HT1080 (cell line): ENCODE measurements at regions not wholly inside any gene's neighbourhood (a gene's known extent, or its start where the extent isn't known, plus 50 kb on each side); places are given as distances from the start of the nearest gene placed in this dataset.

Experiments used
- DNase-seq: peaks from one replicate; pipeline ENCODE4 v3.0.0-alpha.2; 2015; ENCODE audit warnings: low read depth

GRCh38 chr3:127088511-127089351, 104.2 kb upstream of the PRR23E start:
- no peak for DNase-seq

DNA sequence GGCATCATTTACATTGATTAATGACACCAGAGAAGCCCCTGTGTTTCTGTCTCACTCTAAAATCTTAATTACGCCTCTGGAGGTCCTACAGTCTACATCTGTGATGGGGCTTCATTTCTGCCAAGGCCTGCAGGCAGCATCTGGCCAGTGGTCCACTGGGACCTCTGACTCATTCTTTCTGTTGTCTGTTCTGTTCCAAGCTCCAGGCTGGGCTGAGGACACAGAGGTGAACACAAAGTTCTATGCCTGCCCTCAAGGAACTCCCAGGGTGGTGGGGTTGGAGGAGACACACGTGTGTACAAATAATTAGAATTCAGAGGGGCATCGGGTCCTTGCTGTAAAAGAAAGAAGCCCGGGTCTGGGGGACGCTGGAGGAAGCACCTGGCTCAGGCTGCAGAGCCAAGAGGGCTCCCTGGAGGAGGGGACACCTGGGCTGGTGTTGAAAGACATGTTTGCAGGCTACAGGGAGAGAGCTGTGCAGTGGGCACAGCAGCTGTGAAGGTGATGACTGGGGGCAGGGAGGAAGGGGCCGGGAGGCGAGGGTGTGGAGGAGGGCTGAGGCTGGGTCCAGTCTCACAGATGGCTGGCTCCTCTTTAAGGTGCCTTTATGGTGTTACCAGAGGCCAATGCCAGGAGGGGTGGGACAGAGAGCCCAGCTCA, 103.3 kb upstream of the PRR23E start:
- no peak for DNase-seq

DNA sequence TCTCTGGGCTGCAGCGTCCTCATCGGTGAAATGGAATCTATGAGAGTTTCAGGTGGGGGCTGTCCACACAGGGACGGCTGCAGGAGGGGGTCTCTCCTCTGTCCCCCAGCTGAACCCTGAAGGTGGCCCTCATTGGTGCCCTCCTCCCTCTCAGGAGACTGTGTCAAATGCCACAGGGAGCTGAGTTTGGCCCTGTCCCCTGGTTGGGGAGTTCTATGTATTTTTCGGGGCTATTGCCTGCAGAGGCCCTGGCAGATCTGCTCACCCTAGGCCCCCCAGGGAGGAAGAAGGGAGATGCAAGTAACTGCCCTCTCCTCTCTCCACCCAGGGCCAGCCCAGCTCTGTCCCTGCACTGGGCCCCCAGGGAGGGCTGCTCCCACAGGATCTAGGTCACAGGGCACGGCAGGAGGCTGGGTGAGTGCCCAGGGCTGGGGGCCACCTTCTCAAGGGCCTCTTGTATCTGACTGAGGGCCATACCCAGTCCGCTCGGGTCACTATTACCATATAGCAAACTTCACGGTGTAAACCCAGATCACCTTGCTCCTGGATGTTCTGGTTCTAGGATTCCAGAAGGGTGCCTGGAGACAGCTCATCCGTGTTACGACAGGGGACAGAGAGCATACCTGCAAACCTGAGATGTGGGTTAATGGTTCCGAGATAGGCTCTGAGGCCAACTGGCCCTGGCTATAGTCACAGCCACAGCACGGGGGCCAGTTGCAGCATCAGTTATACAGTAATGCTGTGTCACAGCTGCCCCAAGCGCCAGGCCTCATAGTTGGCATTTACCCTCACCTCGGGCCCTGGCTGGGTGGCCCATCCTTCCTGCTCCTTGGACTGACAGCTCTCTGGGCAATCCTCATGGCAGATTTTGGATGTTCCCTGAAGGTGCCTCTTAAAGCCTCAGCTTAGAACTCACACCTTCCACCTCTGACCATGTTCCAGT, 102.4 kb upstream of the PRR23E start:
- DNase-seq = no peak

- no peak for DNase-seq
These were observed 101.6 kb upstream of the PRR23E start for GRCh38 chr3:127091376-127091775.

DNA sequence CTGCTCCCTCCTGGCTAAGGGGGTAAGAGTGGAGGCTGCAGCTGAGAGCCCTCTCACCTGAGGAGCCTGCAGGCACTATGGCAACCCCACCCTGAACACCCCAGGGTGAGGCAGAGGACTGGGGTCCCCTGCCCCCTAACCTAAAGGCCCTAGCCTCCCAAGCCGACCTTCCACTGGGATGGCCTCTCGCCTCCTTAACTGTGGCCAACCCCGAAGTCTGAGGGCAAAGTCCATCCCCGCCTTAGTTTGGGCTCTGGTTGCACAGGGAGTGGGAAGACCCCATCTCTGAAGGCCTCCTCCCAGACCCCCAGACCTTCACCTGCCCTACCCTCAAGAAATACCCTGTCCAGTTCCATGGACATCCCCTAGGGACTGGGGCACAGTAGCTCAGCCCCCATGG, 100.6 kb upstream of the PRR23E start:
- no peak for DNase-seq

DNA sequence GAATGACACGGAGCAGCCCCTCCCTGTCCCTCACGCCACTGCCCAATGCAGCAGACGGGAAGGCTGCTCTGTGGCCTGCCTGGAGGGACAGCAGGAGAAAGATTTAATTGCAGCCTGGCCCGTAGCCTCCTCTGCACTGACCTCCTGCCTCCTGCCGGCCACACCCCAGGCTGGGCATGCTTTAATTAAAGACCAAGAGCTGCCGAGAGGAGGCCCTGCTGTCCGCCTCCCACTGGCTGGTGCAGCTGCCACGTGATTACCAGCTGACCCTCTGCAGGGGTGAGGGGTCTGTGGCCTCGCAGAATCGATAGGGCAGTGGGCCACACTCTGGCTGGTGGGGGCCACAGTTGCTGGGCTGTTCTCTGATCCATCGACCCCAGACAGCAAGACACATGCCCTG, 100.2 kb upstream of the PRR23E start:
- DNase-seq = no peak

DNA sequence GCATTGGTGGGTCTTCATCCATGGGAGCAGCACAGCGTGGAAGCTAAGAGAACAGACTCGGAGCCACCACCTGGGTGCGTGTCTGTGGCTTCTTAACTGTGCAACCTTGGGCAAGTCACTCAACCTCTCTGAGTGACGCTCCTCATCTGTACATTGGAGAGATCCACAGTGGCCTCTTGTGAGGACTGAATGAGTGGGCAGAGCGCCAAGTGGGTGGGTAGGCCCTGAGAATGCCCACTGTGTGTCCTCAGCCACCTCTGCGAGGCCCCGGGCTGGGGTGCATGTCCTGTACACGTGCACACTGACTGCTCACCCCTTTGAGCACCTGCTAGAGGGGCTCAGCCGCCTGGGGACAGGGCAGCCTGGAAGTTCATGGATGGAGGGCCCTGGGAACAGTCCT, 99.6 kb upstream of the PRR23E start:
- DNase-seq = no peak

DNA sequence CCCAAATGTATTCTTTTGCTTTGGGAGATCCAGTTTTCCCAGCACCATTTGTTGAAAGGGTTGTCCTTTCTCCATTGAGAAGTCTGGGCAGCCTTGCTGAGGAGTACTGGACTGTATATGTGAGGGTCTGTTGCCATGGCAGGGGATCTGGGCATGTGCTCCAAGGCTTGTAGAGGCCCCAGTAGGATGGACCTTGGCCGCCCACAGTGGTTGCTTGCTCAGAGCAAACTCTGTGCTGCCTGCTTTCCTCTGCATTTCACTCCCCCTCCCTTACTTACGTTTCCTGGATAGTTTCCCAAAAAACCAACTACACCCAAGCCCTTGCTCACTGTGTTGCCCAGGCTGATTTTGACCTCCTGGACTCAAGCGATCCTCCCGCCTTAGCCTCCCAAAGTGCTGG, 97.2 kb upstream of the PRR23E start:
- DNase-seq = no peak

- no peak for DNase-seq
These were observed 96.5 kb upstream of the PRR23E start for GRCh38 chr3:127096256-127097071.

- no peak for DNase-seq
These were observed 95.9 kb upstream of the PRR23E start for GRCh38 chr3:127097072-127097405.

DNA sequence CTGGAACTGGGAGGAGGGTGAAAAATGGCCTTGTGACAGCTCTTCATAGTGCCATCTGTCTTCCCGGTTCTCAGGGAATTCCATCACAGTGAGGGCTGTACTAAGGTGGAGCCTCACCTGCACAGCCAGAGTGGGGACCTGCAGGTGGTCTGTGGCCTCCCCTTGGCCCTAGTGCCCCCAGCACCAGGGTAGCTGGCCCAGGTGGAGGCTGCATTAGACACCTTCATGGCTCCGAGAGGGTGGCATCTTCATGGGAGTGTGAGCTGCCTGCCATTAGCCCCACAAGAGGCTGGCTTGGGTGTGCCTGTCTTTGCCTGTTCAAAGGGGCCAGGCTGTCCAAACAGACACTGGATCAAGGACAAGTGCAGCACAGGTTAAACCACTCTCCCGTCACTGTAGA, 95.5 kb upstream of the PRR23E start:
- DNase-seq = no peak

DNA sequence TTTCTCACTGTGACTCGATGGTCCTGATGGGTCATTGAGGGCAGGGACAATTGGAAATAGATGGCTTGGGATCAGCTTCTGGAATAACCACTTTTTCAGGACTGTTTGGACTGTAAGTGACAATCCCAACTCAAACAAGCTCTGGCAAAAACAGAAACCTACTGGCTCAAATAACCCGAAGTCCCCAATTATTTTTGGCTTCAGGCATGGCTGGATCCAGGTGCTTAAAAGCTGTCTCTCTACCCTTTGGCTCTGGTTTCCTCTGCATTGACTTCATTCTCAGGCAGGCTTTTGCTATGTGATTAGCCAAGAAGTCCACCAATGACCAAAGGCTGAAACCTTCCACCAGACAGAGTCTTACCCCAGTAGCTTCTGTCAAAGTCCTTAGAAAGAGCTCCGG, 92.9 kb upstream of the PRR23E start:
- no peak for DNase-seq

DNA sequence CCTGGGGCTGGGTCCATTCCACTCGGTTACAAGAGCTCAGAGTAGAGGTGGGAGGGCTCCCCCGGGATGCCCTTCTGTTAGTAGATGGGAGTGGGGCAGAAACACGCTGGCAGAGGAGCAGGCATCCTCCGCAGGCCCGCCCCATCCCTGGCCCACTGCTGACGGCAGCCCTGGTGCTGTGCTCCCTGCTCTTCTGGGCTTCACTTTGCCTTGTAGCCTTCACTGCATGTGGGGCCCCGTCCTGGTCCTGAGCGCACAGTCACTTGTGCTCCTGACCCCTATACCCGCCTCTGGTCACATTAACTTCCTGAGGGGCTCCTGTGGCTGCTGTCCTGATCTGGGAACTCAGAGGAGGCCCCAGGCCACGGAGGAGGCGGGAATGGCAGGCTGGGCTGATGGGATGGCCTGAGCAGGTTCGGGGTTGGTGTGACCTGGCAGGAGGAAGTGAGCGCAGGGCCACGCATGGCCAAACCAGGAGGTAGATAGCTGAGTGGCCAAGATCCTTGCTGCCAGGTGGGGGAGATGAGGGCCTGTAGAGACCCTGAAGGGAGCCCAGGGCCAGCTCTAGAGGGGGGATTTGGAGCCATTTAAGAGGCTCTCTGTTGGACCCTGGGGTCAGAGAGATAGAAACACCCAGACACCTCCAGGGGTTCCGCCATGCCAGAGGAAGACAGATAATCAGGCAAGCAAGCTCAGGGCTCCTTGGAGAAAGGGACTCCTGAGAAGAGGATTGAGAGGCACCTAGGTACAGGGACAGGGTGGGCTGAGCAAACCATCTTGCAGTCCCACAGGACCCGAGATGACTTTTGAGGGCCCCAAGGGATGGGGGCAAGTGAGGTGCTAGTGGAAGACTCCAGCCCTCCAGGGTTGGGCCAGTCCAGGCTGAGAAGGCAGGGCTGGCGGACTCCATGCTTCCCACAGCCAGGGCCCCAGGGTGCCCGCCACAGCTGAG, 92.2 kb upstream of the PRR23E start:
- DNase-seq = no peak

DNA sequence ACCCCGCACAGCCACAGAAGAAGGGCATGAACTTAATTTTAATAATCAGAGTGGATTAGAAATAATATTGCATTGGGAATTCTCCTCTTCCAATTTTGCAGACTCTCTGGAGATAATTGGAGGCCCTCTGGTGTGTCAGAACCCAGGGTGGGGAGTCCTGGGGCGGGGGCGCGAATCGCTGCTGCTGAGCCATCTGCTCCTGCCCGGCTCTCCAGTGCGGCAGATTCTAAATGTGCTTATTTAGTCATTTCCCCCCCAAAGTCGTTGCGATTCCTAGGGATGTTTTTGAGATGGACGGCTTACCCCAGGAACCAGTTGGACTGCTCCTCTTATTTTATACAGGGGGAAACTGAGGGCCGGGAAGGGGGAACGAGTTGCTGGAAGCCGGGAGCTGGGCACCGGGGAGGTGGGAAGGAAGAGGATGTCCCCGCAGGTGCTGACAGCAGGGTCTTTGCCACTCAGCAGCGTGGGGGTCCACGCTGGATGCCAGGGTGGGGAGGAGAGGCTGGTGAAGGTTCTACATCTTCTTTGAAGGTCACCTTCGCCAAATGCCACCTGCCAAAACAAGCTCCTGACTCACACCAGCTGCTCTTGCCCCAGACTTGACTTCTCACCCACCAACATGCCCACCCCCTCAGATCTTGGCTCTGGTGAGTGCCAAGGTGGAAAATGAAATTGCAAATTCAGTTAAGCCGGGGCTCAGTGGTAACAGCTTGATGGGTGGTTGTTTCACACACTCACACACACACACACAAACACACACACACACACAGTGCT, 91.3 kb upstream of the PRR23E start:
- DNase-seq = no peak

DNA sequence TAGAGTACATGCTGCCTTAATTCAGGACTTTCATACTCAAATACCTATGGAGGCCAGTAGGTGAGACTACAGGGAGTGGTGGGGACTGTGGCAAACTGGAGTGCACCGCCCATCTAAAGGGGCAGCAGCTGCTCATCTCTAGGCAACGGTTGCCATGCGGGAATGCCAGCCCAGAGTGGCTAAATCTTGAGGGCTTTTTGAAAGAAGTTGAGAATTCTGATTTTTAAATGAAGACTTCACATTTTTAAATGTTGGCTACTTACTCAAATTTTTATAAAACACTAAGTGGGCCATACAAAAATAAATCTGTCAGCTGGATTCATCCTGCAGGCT, 90.8 kb upstream of the PRR23E start:
- DNase-seq = no peak

DNA sequence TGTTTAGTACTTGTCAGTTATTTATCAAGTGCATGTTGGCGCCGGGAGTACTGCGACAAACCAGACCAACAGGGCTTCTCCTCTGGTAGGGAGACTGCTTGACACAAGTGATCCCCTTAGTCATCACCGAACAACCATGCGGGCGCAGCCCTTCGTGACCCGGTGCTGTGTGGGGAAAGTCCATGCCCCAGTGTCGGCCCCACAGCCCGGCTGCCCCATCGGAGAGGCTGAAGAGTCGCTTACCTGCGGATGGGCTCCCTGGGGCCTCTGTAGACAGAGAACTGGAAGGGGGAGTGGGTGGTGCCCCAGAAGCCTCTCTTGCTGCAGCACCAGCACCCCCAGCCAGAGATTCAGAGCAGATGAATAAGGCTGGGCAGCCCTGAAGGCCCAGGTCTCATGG, 90.3 kb upstream of the PRR23E start:
- DNase-seq = no peak

DNA sequence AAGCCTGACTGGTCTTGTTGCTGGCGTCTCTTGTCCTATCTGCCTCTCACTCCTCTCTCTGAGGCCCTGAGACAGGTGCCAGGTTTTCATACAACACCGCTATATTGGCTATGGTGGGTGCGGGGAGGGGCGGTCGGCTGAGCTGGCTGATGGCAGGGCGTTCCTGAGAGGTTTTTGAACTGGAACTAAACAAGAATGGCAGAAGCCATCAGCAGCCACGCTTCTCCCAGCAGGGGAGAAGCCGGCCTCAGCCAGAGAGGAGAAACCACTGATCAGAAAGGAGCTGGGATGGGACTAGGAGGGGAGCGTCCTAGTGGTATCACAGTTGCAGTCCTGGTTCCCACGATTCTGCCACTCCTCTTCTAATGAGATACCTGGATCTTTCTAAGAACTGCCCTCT, 89.9 kb upstream of the PRR23E start:
- no peak for DNase-seq

DNA sequence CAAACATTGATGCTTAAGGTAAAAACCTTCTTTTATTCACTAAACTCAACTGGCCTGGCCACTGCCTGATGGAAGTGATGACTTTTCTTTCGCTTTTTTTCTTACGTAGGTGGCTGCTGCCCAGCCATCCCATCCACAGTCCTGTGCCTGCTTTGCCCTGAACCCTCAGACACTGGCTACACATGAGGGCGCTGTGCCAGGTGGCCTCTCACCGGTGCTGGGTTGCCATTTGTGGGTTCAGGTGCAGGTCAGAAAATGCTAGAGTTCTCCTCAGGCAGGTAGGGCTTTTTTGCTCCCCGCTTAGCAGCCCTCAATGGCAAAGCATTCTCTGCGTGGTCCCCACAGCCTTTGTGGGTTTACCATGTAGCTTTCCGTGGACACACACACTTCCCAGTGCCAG, 88.3 kb upstream of the PRR23E start:
- no peak for DNase-seq

GRCh38 chr3:127105587-127105986, 87.3 kb upstream of the PRR23E start:
- DNase-seq = no peak
